ENCODE measurements at regions not wholly inside any gene's neighbourhood (a gene's known extent, or its start where the extent isn't known, plus 50 kb on each side); places are given as distances from the start of the nearest gene placed in this dataset.

GRCh38 chr2:142585785-142586184, 291.7 kb upstream of the KYNU start:
- TF ChIP-seq CTCF (IDR thresholded peaks at IDR 0.05) (no peak), POLR2AphosphoS5 (IDR thresholded peaks at IDR 0.05) (no peak), EP300 (IDR thresholded peaks at IDR 0.05) (no peak), POLR2A (IDR thresholded peaks at IDR 0.05) (no peak)
